ENCODE measurements at regions not wholly inside any gene's neighbourhood (a gene's known extent, or its start where the extent isn't known, plus 50 kb on each side); places are given as distances from the start of the nearest gene placed in this dataset.

- Histone ChIP-seq H3K9me3 (ENCODE audit: control insufficient read depth in 4 of 4, low read length in 3 of 4) (no peaks in the 10 kb centered on the region), H3K9ac (ENCODE audit: low read depth in 1 of 2, low read length in 2 of 2) (no peak overlapping the region), H3K4me3 (ENCODE audit: low read depth in 1 of 3, low read length in 3 of 3) (no peak overlapping the region), H3K36me3 (ENCODE audit: control insufficient read depth in 4 of 4, insufficient read depth in 3 of 4, low read depth in 1 of 4, low read length in 3 of 4) (no peaks in the 10 kb centered on the region), H3K4me1 (ENCODE audit: control insufficient read depth in 4 of 4, insufficient read depth in 4 of 4, low read length in 3 of 4) (no peaks in the 10 kb centered on the region), H3K27ac (ENCODE audit: low read depth in 1 of 2, low read length in 2 of 2) (no peak overlapping the region), H3K27me3 (ENCODE audit: control insufficient read depth in 4 of 4, insufficient read depth in 4 of 4, low read length in 3 of 4) (peaks cover 0 to 3% (median 0%) of the 10 kb centered on the region in 4 donors)
- TF ChIP-seq ATF3 (IDR thresholded peaks at IDR 0.05) (no peak), EGR1 (IDR thresholded peaks at IDR 0.05; ENCODE audit: low read depth in 2 of 2) (no peak), FOXA2 (IDR thresholded peaks at IDR 0.05) (no peak), CTCF (IDR thresholded peaks at IDR 0.05; ENCODE audit: low read depth, low read length, missing input control) (no peak), JUND (IDR thresholded peaks at IDR 0.05) (no peak), MAX (IDR thresholded peaks at IDR 0.05) (no peak), RAD21 (IDR thresholded peaks at IDR 0.05) (no peak), YY1 (IDR thresholded peaks at IDR 0.05) (no peak), GABPA (IDR thresholded peaks at IDR 0.05 in 1 of 2, conservative IDR thresholded peaks at IDR 0.05 in 1 of 2) (no peak), SP1 (IDR thresholded peaks at IDR 0.05) (no peak), ZBTB33 (IDR thresholded peaks at IDR 0.05) (no peak), NR2F2 (IDR thresholded peaks at IDR 0.05) (no peak), HNF4G (IDR thresholded peaks at IDR 0.05) (no peak), FOXA1 (IDR thresholded peaks at IDR 0.05) (no peak), RXRA (IDR thresholded peaks at IDR 0.05) (no peak), REST (IDR thresholded peaks at IDR 0.05) (no peak)
- DNase-seq (ENCODE audit: low spot score) = no peak
- 77% methylated on average over 2 of the region's 2 CpGs for WGBS
Observed at GRCh38 chr11:116055064-116055463, 550.8 kb upstream of the CADM1 start.

- Histone ChIP-seq H3K4me3 (ENCODE audit: low read depth in 1 of 3, low read length in 3 of 3) (no peak overlapping the region), H3K9me3 (ENCODE audit: control insufficient read depth in 4 of 4, low read length in 3 of 4) (no peaks in the 10 kb centered on the region), H3K9ac (ENCODE audit: low read depth in 1 of 2, low read length in 2 of 2) (no peak overlapping the region), H3K27ac (ENCODE audit: low read depth in 1 of 2, low read length in 2 of 2) (no peak overlapping the region), H3K4me1 (ENCODE audit: control insufficient read depth in 4 of 4, insufficient read depth in 4 of 4, low read length in 3 of 4) (no peaks in the 10 kb centered on the region), H3K36me3 (ENCODE audit: control insufficient read depth in 4 of 4, insufficient read depth in 3 of 4, low read depth in 1 of 4, low read length in 3 of 4) (no peaks in the 10 kb centered on the region), H3K27me3 (ENCODE audit: control insufficient read depth in 4 of 4, insufficient read depth in 4 of 4, low read length in 3 of 4) (peaks cover 0 to 3% (median 0%) of the 10 kb centered on the region in 4 donors)
- 39% methylated on average over 6 of the region's 6 CpGs for WGBS
- DNase-seq (ENCODE audit: low spot score) = no peak
- TF ChIP-seq ZBTB33 (IDR thresholded peaks at IDR 0.05) (no peak), NR2F2 (IDR thresholded peaks at IDR 0.05) (no peak)
Observed at GRCh38 chr11:116053548-116053919, 549.3 kb upstream of the CADM1 start.
